ENCODE measurements at regions not wholly inside any gene's neighbourhood (a gene's known extent, or its start where the extent isn't known, plus 50 kb on each side); places are given as distances from the start of the nearest gene placed in this dataset.

GRCh38 chr6:40274058-40274457 lies 313.1 kb downstream of the LRFN2 start:
- intact Hi-C loops (cut with DNase I): no loop called here
- no peaks in the 10 kb centered on the region for H3K36me3 ChIP-seq
- ATAC-seq: no peak
- DNase-seq: no peak
- no peak overlapping the region for H3K27ac ChIP-seq
- H3K9me3 ChIP-seq: no peaks in the 10 kb centered on the region
- no peaks in the 10 kb centered on the region for H3K27me3 ChIP-seq
- H3K4me3 ChIP-seq: no peak overlapping the region
- H3K4me1 ChIP-seq: no peaks in the 10 kb centered on the region
- TF ChIP-seq, protein P1, sequence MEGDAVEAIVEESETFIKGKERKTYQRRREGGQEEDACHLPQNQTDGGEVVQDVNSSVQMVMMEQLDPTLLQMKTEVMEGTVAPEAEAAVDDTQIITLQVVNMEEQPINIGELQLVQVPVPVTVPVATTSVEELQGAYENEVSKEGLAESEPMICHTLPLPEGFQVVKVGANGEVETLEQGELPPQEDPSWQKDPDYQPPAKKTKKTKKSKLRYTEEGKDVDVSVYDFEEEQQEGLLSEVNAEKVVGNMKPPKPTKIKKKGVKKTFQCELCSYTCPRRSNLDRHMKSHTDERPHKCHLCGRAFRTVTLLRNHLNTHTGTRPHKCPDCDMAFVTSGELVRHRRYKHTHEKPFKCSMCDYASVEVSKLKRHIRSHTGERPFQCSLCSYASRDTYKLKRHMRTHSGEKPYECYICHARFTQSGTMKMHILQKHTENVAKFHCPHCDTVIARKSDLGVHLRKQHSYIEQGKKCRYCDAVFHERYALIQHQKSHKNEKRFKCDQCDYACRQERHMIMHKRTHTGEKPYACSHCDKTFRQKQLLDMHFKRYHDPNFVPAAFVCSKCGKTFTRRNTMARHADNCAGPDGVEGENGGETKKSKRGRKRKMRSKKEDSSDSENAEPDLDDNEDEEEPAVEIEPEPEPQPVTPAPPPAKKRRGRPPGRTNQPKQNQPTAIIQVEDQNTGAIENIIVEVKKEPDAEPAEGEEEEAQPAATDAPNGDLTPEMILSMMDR (IDR thresholded peaks at IDR 0.05): no peak

DNA sequence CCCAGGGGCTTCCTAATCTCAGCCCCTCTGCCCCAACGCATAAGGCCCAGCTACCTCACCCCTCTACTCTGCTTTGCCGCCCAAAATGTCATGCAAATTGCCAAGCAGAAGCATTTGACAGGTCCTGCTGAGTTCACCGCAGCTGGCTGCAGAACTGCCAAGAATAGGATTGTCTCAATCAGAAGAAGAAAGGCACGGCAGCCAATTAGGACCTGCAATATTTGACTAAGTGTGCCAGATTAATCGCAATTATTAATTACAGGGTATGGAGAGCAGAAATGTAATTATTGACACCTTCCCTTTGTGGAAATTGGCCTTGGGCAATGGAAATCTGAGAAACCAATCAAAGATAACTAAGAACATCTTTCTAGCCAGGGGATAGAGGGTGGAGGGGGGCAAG lies 318.6 kb downstream of the LRFN2 start:
- DNase-seq (no peak), ATAC-seq (no peak)
- no peaks in the 10 kb centered on the region for H3K27me3 ChIP-seq
- intact Hi-C loops (cut with DNase I): no loop called here
- H3K36me3 ChIP-seq: no peaks in the 10 kb centered on the region
- no peak overlapping the region for H3K4me3 ChIP-seq
- H3K4me1 ChIP-seq: no peaks in the 10 kb centered on the region
- H3K27ac ChIP-seq: no peak overlapping the region
- TF ChIP-seq, protein P1 (IDR thresholded peaks at IDR 0.05): no peak
- H3K9me3 ChIP-seq: no peaks in the 10 kb centered on the region

GRCh38 chr6:40268166-40268565 lies 319.0 kb downstream of the LRFN2 start:
- TF ChIP-seq, protein P1 (IDR thresholded peaks at IDR 0.05): no peak
- Histone ChIP-seq H3K27ac (no peak overlapping the region), H3K9me3 (no peaks in the 10 kb centered on the region), H3K27me3 (no peaks in the 10 kb centered on the region), H3K36me3 (no peaks in the 10 kb centered on the region), H3K4me3 (no peak overlapping the region), H3K4me1 (no peaks in the 10 kb centered on the region)
- DNase-seq (no peak), ATAC-seq (no peak)
- intact Hi-C loops (cut with DNase I): no loop called here

- Histone ChIP-seq H3K27me3 (peaks cover 0 to 4% of the 10 kb centered on the region in 2 donors), H3K9me3 (no peaks in the 10 kb centered on the region), H3K36me3 (no peaks in the 10 kb centered on the region), H3K4me3 (no peak overlapping the region), H3K27ac (no peak overlapping the region), H3K4me1 (no peaks in the 10 kb centered on the region)
- intact Hi-C loops (cut with DNase I): no loop called here
- no peak for ATAC-seq
- TF ChIP-seq, protein P1 (IDR thresholded peaks at IDR 0.05): no peak
- DNase-seq: no peak
These were observed 321.5 kb downstream of the LRFN2 start for GRCh38 chr6:40265615-40266014.

DNA sequence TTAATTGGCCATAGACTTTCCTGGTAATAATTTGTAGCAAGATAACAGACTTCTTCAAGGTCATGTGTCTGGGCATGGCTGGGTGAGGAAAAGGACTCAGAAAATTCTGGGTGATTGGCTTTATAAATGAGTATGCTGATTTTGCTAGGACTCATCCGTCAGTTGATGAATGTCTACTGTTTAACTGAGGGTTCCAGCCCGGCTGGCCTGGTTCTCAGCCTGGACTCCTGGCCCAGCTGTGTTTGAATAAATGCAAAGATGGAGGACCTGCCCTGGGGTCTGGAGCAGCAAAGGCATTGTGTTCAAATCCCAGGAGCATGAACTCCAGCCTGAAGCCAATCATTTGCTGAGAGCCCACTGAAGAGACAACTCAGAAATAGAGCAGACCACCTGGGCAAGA lies 323.2 kb downstream of the LRFN2 start:
- no peaks in the 10 kb centered on the region for H3K9me3 ChIP-seq
- no peaks in the 10 kb centered on the region for H3K36me3 ChIP-seq
- no peaks in the 10 kb centered on the region for H3K4me1 ChIP-seq
- no peak for ATAC-seq
- TF ChIP-seq, protein P1 (IDR thresholded peaks at IDR 0.05): no peak
- intact Hi-C loops (cut with DNase I): no loop called here
- no peak for DNase-seq
- H3K27ac ChIP-seq: no peak overlapping the region
- no peak overlapping the region for H3K4me3 ChIP-seq
- H3K27me3 ChIP-seq: peaks cover 0 to 4% of the 10 kb centered on the region in 2 donors
